GM13976 (cell line): ENCODE measurements at regions not wholly inside any gene's neighbourhood (a gene's known extent, or its start where the extent isn't known, plus 50 kb on each side); places are given as distances from the start of the nearest gene placed in this dataset.

Experiments
- DNase-seq: peaks from one replicate; pipeline ENCODE4 v3.0.0; 2012; ENCODE audit warnings: low spot score
- CTCF ChIP-seq: IDR thresholded peaks from 2 replicates; pipeline ENCODE4 v1.5.1; 2012; ENCODE audit warnings: borderline replicate concordance, mild to moderate bottlenecking; ENCODE audit not compliant: insufficient read depth; ENCODE audit errors: extremely low read depth, missing control alignments, control extremely low read depth
- in situ Hi-C: fragments of 300-500 bp; cut with MboI; formaldehyde crosslinking; loops from one replicate; pipeline ENCODE4 v1.12.0; 2022; ENCODE audit warnings: low sequenced_read_pairs, mixed read lengths, inconsistent platforms; ENCODE audit not compliant: unreplicated experiment

- in situ Hi-C loops = no loop called here
- no peak for DNase-seq
- TF ChIP-seq CTCF = no peak
Observed at GRCh38 chr4:23060776-23061175, 368.0 kb downstream of the GBA3 start.

- DNase-seq = no peak
- TF ChIP-seq CTCF = no peak
- in situ Hi-C loops = no loop called here
Observed at GRCh38 chr4:23058165-23058776, 365.5 kb downstream of the GBA3 start.

- DNase-seq = no peak
- in situ Hi-C loops = no loop called here
- TF ChIP-seq CTCF = no peak
Observed at GRCh38 chr4:23041501-23041900, 348.8 kb downstream of the GBA3 start.

- no peak for TF ChIP-seq CTCF
- in situ Hi-C loops = no loop called here
- no peak for DNase-seq
Observed at GRCh38 chr4:23040539-23040938, 347.8 kb downstream of the GBA3 start.

GRCh38 chr4:23039818-23040217 is 347.1 kb downstream of the GBA3 start:
- no peak for DNase-seq
- no peak for TF ChIP-seq CTCF
- in situ Hi-C loops = no loop called here

GRCh38 chr4:23038626-23039491 is 346.1 kb downstream of the GBA3 start:
- no peak for DNase-seq
- in situ Hi-C loops = no loop called here
- no peak for TF ChIP-seq CTCF
